SIG-M5 treated with dmso at 0.1 percent for 504 hours (cell line): ENCODE measurements at regions not wholly inside any gene's neighbourhood (a gene's known extent, or its start where the extent isn't known, plus 50 kb on each side); places are given as distances from the start of the nearest gene placed in this dataset.
"Not testable (repeated sequence)": the region's sequence is repeated elsewhere in the genome, so short reads cannot be mapped to it uniquely, and the experiment has no call there.

Experiments used
- DNase-seq: peaks from one replicate; lab custom pipeline; 2025; ENCODE audit not compliant: unreplicated experiment; lab: John Stamatoyannopoulos, UW

GRCh38 chr12:123062681-123063486, 82.4 kb downstream of the ARL6IP4 start:
- peak; percentile 72 for DNase-seq

GRCh38 chr12:123061441-123062205, 81.1 kb downstream of the ARL6IP4 start:
- no peak for DNase-seq

DNA sequence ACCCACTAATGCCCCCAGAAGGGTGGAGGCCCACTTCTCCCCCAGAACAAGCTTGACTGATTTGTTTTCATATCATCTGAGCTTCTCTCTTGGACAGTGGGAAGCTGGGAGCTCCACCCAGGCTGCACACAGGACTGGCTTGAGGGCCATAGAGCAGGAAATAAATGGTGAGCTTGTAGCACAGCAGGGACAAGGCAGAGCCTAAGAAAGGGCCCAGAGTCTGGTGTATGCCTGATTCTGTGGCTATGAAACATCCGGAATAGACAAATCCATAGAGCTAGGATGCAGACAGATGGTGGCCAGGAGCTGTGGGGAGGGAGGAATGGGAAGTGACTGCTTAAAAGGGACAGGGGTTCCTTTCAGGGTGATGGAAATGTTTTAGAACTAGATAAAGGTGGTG, 79.0 kb downstream of the ARL6IP4 start:
- DNase-seq, result no peak

DNA sequence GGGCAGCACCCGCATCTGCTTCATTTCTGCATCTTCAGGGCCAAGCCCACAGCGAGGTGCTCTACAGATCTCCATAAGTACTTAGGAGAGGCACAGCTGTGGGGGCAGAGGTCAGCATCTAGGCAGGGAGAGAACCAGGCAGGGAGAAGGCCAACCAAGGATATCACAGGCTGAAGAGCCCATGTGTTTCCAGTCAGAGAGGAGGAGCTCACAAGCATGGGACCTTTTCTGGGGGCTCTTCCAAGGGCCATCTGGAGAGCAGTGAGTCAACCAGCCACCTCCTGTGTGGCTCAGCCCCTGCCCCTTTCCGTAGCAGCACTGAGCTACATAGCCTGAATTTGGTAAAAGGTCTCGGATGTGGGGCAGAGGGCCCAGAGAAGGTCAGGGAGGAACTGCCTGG, 78.5 kb downstream of the ARL6IP4 start:
- no peak for DNase-seq

GRCh38 chr12:123058481-123058880, 78.0 kb downstream of the ARL6IP4 start:
- no peak for DNase-seq

GRCh38 chr12:123057513-123058265, 77.2 kb downstream of the ARL6IP4 start:
- DNase-seq, result no peak

DNA sequence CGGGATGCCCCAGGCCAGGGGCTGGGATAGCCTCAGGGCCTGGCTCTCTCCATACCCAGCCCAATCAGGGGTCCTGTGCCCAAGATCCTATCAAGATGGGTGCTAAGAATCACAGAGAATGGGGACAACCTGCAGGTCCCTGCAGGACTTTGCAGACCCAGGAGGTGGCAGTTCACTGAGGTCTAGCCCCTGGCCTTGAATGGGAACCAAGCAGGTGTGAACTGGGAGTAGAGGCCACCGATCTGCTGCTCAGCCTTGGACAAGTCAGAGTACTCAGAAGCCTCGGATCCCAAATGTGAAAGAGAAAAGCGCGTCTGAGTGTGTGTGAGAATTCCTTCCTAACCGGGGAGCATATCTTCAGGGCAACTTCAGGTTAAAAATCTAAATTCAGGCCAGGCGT, 76.2 kb downstream of the ARL6IP4 start:
- no peak for DNase-seq

DNA sequence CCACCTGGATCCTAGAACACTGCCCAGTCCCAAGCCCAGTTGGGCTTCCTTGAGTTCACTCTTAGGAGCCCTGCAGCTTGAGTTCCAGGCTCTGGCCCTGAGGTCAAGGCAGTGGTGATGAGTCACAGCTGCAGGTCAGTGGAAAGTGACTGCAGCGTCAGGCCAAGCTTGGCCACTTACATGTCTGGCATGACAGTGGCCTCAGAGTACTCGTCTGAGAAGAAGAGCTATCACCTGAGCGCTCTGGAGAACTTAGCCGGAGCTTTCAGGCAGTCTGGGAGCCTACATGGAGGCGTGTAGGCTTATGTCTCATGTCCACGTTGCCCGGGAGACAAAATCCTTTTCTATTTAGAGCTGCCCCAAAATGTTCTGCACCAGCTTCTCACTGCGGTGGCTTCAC, 75.6 kb downstream of the ARL6IP4 start:
- no peak for DNase-seq

- DNase-seq, result no peak
Measured at GRCh38 chr12:123055281-123055766, 74.8 kb downstream of the ARL6IP4 start.

DNA sequence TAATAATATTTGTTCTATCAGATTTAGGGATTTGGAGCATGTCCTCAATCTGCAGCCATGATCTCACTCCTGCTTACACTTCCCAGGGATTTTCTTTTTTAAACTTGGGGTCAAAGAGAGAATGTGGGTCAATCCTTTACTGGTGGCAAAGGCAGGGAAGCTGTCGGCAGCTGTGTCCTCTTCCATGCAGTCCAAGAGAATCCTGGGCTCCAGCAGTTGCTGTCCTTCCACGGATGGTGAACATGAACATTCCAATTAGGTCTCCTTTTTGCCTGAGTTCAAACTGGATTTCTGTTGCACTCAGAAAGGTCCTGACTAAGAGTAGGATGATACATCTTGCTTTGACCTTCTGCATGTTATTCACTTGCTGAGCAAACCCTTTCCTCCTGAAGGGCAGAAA, 73.9 kb downstream of the ARL6IP4 start:
- no peak for DNase-seq

GRCh38 chr12:123051556-123051955, 71.1 kb downstream of the ARL6IP4 start:
- DNase-seq, result no peak

DNA sequence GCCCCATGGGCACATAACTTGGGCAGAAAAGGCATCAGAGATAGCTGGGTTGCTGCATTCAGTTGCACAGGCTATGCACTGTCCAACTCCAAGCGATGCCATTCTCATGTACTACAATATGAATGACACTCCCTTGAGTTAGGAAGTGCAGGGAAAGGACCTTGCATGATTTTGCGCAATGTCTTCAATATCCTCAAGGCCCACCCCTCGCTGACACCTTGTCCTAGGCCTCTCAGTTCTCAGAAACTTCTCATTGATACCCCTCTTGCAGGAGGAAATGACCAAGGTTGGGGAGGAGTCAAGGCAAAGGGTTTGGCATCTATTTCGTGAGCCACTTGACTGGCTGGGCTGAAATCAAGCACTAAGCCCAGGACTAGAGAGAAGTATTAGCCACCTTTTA, 70.4 kb downstream of the ARL6IP4 start:
- no peak for DNase-seq

- no peak for DNase-seq
Measured at GRCh38 chr12:123050331-123050831, 69.9 kb downstream of the ARL6IP4 start.

- DNase-seq, result no peak
Measured at GRCh38 chr12:123049398-123050240, 69.1 kb downstream of the ARL6IP4 start.

- DNase-seq, result not testable (repeated sequence)
Measured at GRCh38 chr12:123047892-123048291, 67.4 kb downstream of the ARL6IP4 start.

GRCh38 chr12:123047289-123047688, 66.8 kb downstream of the ARL6IP4 start:
- DNase-seq, result no peak

DNA sequence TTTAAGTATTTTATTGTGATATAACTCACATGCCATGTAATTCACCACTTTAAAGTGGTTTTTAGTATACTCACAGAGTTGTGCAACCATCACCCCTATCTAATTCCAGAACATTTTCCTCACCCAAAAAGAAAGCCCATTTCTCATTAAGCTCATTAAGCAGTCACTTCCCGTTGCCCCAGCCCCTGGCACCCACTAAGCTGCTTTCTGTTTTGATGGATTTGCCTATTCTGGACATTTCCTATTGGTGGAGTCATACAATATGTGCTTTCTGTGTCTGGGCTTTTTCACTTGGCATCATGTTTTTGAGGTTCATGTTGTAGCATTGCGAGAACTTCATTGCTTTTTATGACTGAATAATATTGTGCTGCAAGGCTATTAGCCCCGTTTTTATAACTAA, 66.0 kb downstream of the ARL6IP4 start:
- no peak for DNase-seq

- DNase-seq, result no peak
Measured at GRCh38 chr12:123045678-123046077, 65.2 kb downstream of the ARL6IP4 start.

GRCh38 chr12:123044351-123044750, 63.9 kb downstream of the ARL6IP4 start:
- DNase-seq, result no peak

GRCh38 chr12:123043536-123044001, 63.1 kb downstream of the ARL6IP4 start:
- peak; percentile 46 for DNase-seq
